IMR-90 (cell line): ENCODE measurements at regions not wholly inside any gene's neighbourhood (a gene's known extent, or its start where the extent isn't known, plus 50 kb on each side); places are given as distances from the start of the nearest gene placed in this dataset.
"Not testable (repeated sequence)": the region's sequence is repeated elsewhere in the genome, so short reads cannot be mapped to it uniquely, and the experiment has no call there.

Experiments used
- ATAC-seq: fragments of 200-7000 bp; cut with Tn5 transposase; 2 replicates; pipeline ENCODE4 v1.9.1; 2020; ENCODE audit warnings: low read depth, mild to moderate bottlenecking, moderate library complexity
- BruUV-seq: library from RNA; stranded (reverse); fragments of 400-500 nt; replicated peaks from 2 replicates; lab custom pipeline; 2021; lab: Mats Ljungman, UMichigan
- CTCF ChIA-PET: fragments of 300-600 bp; formaldehyde crosslinking; extraction: SDS; loops from one replicate; lab custom pipeline; 2021; ENCODE audit warnings: antibody characterized with exemption; lab: Yijun Ruan, JAX
- POLR2A ChIA-PET: fragments of 300-600 bp; sonication (Branson Sonifier 250); formaldehyde crosslinking; loops from one replicate; lab custom pipeline; 2022; ENCODE audit warnings: antibody characterized with exemption; ENCODE audit not compliant: unreplicated experiment; lab: Charles Lee
- DNase-seq: peaks from one replicate; pipeline ENCODE4 v3.0.0; 2013
- H2AFZ ChIP-seq: replicated peaks from 2 replicates; pipeline ENCODE3; 2013; ENCODE audit warnings: low read length, mild to moderate bottlenecking; ENCODE audit not compliant: poor library complexity
- H2AK5ac ChIP-seq: 2 replicates; pipeline ENCODE4 v1.6.1; 2013; ENCODE audit warnings: low read depth, low read length, inconsistent platforms
- H2AK9ac ChIP-seq: replicated peaks from 2 replicates; pipeline ENCODE3; 2013; ENCODE audit warnings: mild to moderate bottlenecking, low read depth, low read length, moderate library complexity; ENCODE audit not compliant: poor library complexity
- H2BK120ac ChIP-seq: 2 replicates; pipeline ENCODE4 v1.6.1; 2013; ENCODE audit warnings: low read depth, low read length, inconsistent platforms
- H2BK15ac ChIP-seq: 3 replicates; pipeline ENCODE4 v1.6.1; 2013; ENCODE audit warnings: low read depth, low read length, inconsistent platforms
- H2BK20ac ChIP-seq: 2 replicates; pipeline ENCODE4 v1.6.1; 2013; ENCODE audit warnings: low read depth, mild to moderate bottlenecking, inconsistent platforms, low read length, moderate library complexity
- H2BK5ac ChIP-seq: 2 replicates; pipeline ENCODE4 v1.6.1; 2013; ENCODE audit warnings: mild to moderate bottlenecking, low read depth, low read length, inconsistent platforms; ENCODE audit not compliant: poor library complexity, severe bottlenecking
- H3K14ac ChIP-seq: replicated peaks from 2 replicates; pipeline ENCODE4 v1.6.1; 2013; ENCODE audit warnings: low read depth, low read length, inconsistent platforms
- H3K18ac ChIP-seq: 2 replicates; pipeline ENCODE4 v1.6.1; 2013; ENCODE audit warnings: low read depth, low read length, control low read depth
- H3K23ac ChIP-seq: 2 replicates; pipeline ENCODE4 v1.6.1; 2013; ENCODE audit warnings: low read depth, low read length, inconsistent platforms
- H3K27ac ChIP-seq: 2 replicates; pipeline ENCODE4 v1.5.1; 2013; ENCODE audit warnings: mild to moderate bottlenecking, control low read depth, low read length; ENCODE audit not compliant: insufficient read depth
- H3K27me3 ChIP-seq: 2 replicates; pipeline ENCODE4 v1.6.1; 2013; ENCODE audit warnings: low read length; ENCODE audit not compliant: control insufficient read depth, insufficient read depth
- H3K36me3 ChIP-seq: 2 replicates; pipeline ENCODE4 v1.6.1; 2013; ENCODE audit warnings: low read length, mixed read lengths; ENCODE audit not compliant: control insufficient read depth, insufficient read depth
- H3K4ac ChIP-seq: 2 replicates; pipeline ENCODE4 v1.6.1; 2013; ENCODE audit warnings: low read depth, low read length, inconsistent platforms
- H3K4me1 ChIP-seq: 2 replicates; pipeline ENCODE4 v1.6.1; 2013; ENCODE audit warnings: low read length, mixed read lengths; ENCODE audit not compliant: control insufficient read depth, insufficient read depth
- H3K4me2 ChIP-seq: 2 replicates; pipeline ENCODE4 v1.6.1; 2013; ENCODE audit warnings: low read depth, mild to moderate bottlenecking, control low read depth, low read length, moderate library complexity
- H3K4me3 ChIP-seq: 2 replicates; pipeline ENCODE4 v1.5.1; 2013; ENCODE audit warnings: low read depth, mild to moderate bottlenecking, control low read depth, low read length, moderate library complexity; ENCODE audit not compliant: insufficient read depth
- H3K56ac ChIP-seq: 2 replicates; pipeline ENCODE4 v1.6.1; 2013; ENCODE audit warnings: low read length, inconsistent platforms; ENCODE audit not compliant: insufficient read depth; ENCODE audit errors: extremely low read depth
- H3K79me1 ChIP-seq, 2 experiments: 2 replicates each; pipeline ENCODE4 v1.6.1; 2013; ENCODE audit warnings: low read length in 2 of 2, inconsistent platforms in 1 of 2, low read depth in 1 of 2
- H3K9ac ChIP-seq: 2 replicates; pipeline ENCODE4 v1.6.1; 2013; ENCODE audit warnings: low read depth, low read length, control low read depth
- H3K9me1 ChIP-seq: 2 replicates; pipeline ENCODE4 v1.6.1; 2013; ENCODE audit warnings: low read length, inconsistent platforms; ENCODE audit not compliant: insufficient read depth
- H3K9me3 ChIP-seq: 2 replicates; pipeline ENCODE4 v1.6.1; 2013; ENCODE audit warnings: low read length; ENCODE audit not compliant: control insufficient read depth, insufficient read depth
- H4K20me1 ChIP-seq: 2 replicates; pipeline ENCODE4 v1.6.1; 2013; ENCODE audit warnings: low read length, inconsistent platforms; ENCODE audit not compliant: insufficient read depth
- H4K5ac ChIP-seq: 2 replicates; pipeline ENCODE4 v1.6.1; 2013; ENCODE audit warnings: mild to moderate bottlenecking, low read depth, low read length, control low read depth
- H4K8ac ChIP-seq, 2 experiments: 2 replicates each; pipeline ENCODE4 v1.6.1; 2013; ENCODE audit warnings: low read depth in 2 of 2, low read length in 2 of 2, control low read depth in 1 of 2, inconsistent platforms in 1 of 2
- H4K91ac ChIP-seq: 2 replicates; pipeline ENCODE4 v1.6.1; 2013; ENCODE audit warnings: low read depth, low read length, inconsistent platforms; ENCODE audit not compliant: insufficient read depth
- WGBS, 2 experiments: methylation state at CpG; one replicate each; pipeline versions ENCODE4 v1.1.5 to v1.1.7; 2013; ENCODE audit warnings: missing lambda C conversion rate in 2 of 2; ENCODE audit not compliant: insufficient read length in 1 of 2; ENCODE audit errors: extremely low coverage in 2 of 2; 5-methylcytosine and 5-hydroxymethylcytosine counted together
- dilution Hi-C: fragments of 300-500 bp; cut with HindIII; formaldehyde crosslinking; loops from one replicate; pipeline ENCODE4 v1.14.3; 2018; ENCODE audit warnings: low sequenced_read_pairs; ENCODE audit not compliant: unreplicated experiment
- in situ Hi-C: fragments of 300-500 bp; cut with MboI; formaldehyde crosslinking; loops from 3 replicates; pipeline ENCODE4 v1.14.3; 2019; ENCODE audit warnings: low sequenced_read_pairs, inconsistent platforms, mixed read lengths
- intact Hi-C: fragments of 100-400 bp; cut with micrococcal nuclease; formaldehyde crosslinking; loops from 2 replicates; pipeline ENCODE4 v1.10.0; 2022

DNA sequence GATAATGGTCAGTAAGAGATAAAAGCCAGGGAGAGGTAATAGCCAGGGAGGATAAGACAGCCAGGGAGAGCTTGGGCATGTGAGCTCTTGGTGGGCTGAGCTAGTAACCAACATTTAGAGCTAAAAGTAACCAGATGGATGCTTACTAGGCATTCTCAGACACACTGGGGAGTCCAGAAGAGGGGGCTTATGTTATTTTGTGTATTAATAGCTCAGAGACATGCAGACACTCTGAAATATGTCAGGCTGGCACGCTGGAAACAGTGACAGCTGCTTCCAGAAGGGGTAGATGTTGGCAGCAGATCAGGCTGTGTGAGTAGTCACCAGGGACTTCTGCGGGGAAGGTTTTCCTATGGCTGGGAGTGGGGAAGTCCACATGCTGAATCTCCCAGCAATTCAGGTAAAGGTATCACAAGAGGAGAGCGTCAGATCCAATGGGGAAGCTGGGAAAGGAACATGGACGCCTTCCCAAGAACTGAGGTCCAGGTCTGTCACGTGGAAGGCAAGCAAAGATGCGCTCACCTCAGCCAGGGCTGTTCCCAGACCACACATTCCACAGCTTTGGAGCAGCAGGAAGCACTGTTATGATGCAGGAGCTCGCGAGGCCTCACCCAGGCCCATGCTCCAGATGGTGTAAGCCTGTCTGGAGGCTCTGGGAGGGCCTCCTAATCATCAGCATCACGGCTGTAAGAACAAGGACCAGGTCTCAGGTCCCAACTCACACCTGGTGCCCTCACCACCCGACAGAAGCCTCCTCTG, 196.0 kb downstream of the ATP6V0E2 start:
- ATAC-seq, H3K9me1 ChIP-seq, H2BK15ac ChIP-seq, H3K4me2 ChIP-seq, POLR2A ChIA-PET, H2AK9ac ChIP-seq, H3K27ac ChIP-seq, H3K14ac ChIP-seq, CTCF ChIA-PET, H4K20me1 ChIP-seq, H3K9me3 ChIP-seq, H3K27me3 ChIP-seq, H4K8ac ChIP-seq, H3K9ac ChIP-seq, H4K5ac ChIP-seq, H3K56ac ChIP-seq, H3K23ac ChIP-seq, H3K4ac ChIP-seq, intact Hi-C loops, H3K18ac ChIP-seq, H3K79me1 ChIP-seq, H3K4me1 ChIP-seq, H2AK5ac ChIP-seq, BruUV-seq, H2BK120ac ChIP-seq, H2AFZ ChIP-seq, H4K91ac ChIP-seq, H2BK20ac ChIP-seq, dilution Hi-C loops, DNase-seq, H2BK5ac ChIP-seq, H3K36me3 ChIP-seq, H3K4me3 ChIP-seq, in situ Hi-C loops: not testable (repeated sequence)
- WGBS, 2 experiments, result no CpG with 5 or more reads among the region's 10 CpGs

DNA sequence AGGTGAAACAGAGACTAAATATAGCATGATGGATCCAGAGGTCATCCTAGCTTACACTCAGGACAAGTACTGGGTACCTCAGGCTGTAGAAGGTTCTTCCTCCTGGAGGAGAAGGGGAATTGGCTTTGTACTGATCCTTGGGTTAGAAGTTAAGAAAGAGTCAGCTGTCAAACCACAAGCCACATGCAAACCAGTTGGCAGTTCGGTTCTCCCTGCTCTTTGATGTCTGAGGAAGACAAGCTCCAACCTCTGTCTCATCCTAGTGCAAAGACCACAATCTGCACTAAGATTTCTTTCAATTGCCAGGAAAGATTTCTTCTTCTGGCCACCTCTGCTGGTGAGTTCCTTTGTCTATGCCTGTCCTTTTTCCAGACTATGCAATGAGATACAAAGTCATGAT, 203.8 kb downstream of the ATP6V0E2 start:
- H4K20me1 ChIP-seq, H3K27me3 ChIP-seq, H4K5ac ChIP-seq, H2BK5ac ChIP-seq, H4K8ac ChIP-seq, intact Hi-C loops, H2BK20ac ChIP-seq, H3K4me2 ChIP-seq, H3K4ac ChIP-seq, H3K14ac ChIP-seq, H3K9me3 ChIP-seq, H2AK5ac ChIP-seq, H3K4me3 ChIP-seq, H2AK9ac ChIP-seq, H3K9me1 ChIP-seq, H3K4me1 ChIP-seq, H3K56ac ChIP-seq, in situ Hi-C loops, H3K27ac ChIP-seq, H3K18ac ChIP-seq, dilution Hi-C loops, H2AFZ ChIP-seq, CTCF ChIA-PET, ATAC-seq, H3K23ac ChIP-seq, H4K91ac ChIP-seq, POLR2A ChIA-PET, H3K9ac ChIP-seq, BruUV-seq, H3K36me3 ChIP-seq, H3K79me1 ChIP-seq, H2BK15ac ChIP-seq, H2BK120ac ChIP-seq, DNase-seq: not testable (repeated sequence)
- WGBS, 2 experiments, result 14% methylated on average over 1 of the region's 1 CpG; no CpG with 5 or more reads in 1 of the 2 experiments
